Muscle of leg (tissue), 3 donors: ENCODE measurements at regions not wholly inside any gene's neighbourhood (a gene's known extent, or its start where the extent isn't known, plus 50 kb on each side); places are given as distances from the start of the nearest gene placed in this dataset.
A peak's percentile ranks its signal among the peaks of the same experiment; 100 is the strongest.

Experiments
- DNase-seq: peaks from one replicate; pipeline ENCODE4 v3.0.0; 2013
- H3K27ac ChIP-seq: one replicate; pipeline ENCODE4 v1.5.1; 2013; ENCODE audit warnings: mild to moderate bottlenecking, low read length, control low read depth
- H3K27me3 ChIP-seq: one replicate; pipeline ENCODE4 v1.6.1; 2013; ENCODE audit warnings: low read length; ENCODE audit not compliant: control insufficient read depth, insufficient read depth
- H3K36me3 ChIP-seq: one replicate; pipeline ENCODE4 v1.6.1; 2013; ENCODE audit warnings: low read length; ENCODE audit not compliant: control insufficient read depth, insufficient read depth
- H3K4me1 ChIP-seq: one replicate; pipeline ENCODE4 v1.6.1; 2013; ENCODE audit warnings: low read length; ENCODE audit not compliant: control insufficient read depth, insufficient read depth
- H3K4me3 ChIP-seq: one replicate; pipeline ENCODE4 v1.5.1; 2013; ENCODE audit warnings: low read length, control low read depth
- H3K9me3 ChIP-seq: replicated peaks from 2 replicates; pipeline ENCODE4 v1.6.1; 2013; ENCODE audit warnings: low read depth, low read length; ENCODE audit not compliant: control insufficient read depth
- WGBS: methylation state at CpG from one replicate; pipeline ENCODE4 v1.1.5; 2013; ENCODE audit warnings: missing lambda C conversion rate; ENCODE audit not compliant: insufficient coverage; 5-methylcytosine and 5-hydroxymethylcytosine counted together

DNA sequence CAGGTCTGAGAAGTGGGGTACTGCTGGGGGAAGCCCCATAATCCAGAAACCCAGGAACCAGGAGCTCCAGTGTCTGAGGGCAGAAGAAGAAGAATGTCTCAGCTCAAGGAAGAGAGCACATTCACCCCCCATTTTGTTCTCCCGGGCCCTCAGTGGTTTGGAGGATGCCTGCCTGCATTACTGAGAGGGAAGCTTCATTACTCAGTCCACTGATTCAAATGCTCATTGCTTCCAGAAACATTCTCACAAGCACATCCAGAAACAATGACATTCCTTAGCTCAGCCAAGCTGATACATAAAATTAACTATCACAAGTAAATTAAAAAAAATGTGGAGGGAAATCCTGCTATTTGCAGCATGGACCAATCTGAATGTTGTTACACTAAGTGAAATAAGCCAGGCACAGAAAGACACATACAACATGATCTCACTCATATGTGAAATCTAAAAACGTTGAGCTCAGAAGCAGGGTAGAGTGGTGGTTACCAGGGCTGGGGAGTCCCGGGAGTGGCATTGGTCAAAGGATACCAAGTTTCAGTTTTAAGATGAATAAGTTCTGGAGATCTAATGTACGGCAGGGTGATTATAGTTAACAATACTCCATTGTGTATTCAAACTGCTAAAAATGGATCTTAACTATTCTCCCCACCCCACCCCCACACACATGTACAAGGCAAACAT is 459.3 kb downstream of the GALR1 start:
- no peak for DNase-seq
- WGBS = no CpG with 5 or more reads among the region's 4 CpGs

DNA sequence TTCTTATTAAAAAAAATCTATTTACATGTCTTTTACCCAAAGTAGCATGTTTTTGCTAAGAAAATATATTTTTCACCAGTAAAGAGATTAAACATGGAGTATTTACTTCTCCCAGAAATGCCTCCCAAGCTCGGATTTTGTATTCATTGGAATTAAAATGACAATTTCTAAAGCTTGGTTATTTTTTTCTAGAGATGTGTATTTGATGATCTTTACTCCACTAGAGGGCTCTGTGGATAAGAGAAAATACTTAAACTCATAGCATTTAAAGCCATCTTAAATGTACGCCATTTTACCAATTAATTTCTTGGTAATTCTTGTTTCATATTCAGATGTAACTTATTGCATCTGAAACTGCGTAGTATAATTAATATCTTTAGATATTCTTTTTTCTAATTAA is 461.4 kb downstream of the GALR1 start:
- Histone ChIP-seq H3K36me3 (no peaks in the 10 kb centered on the region), H3K9me3 (no peaks in the 10 kb centered on the region), H3K4me3 (no peak overlapping the region), H3K27me3 (no peaks in the 10 kb centered on the region), H3K4me1 (no peaks in the 10 kb centered on the region), H3K27ac (no peak overlapping the region)
- no CpG with 5 or more reads among the region's 3 CpGs for WGBS
- peak; percentile 13 for DNase-seq

More for the DNA sequence above, 459.3 kb downstream of the GALR1 start:
- Histone ChIP-seq H3K27ac (no peak overlapping the region), H3K9me3 (no peaks in the 10 kb centered on the region), H3K36me3 (no peaks in the 10 kb centered on the region), H3K4me1 (no peaks in the 10 kb centered on the region), H3K4me3 (no peak overlapping the region), H3K27me3 (no peaks in the 10 kb centered on the region)

DNA sequence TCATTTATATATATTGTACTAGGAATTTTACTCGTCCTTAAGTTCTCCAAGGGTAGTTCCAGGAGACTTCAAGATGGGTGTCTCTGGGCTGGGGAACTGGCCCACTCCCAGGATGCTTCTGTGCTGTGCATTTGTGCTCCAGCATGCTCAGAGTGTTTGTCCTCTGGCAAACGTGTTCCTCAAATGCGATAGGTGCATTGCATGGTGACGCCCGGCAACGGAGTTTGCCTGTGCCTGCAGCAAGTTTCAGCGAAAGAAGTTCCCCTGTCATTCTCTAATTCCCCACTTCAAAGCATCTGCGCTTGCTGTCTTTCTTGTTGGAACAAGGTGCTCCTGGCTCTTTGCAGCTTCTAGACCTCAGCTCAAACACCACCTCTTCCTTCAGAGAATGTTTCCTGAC is 465.1 kb downstream of the GALR1 start:
- no peaks in the 10 kb centered on the region for H3K27me3 ChIP-seq
- H3K4me3 ChIP-seq = no peak overlapping the region
- H3K36me3 ChIP-seq = no peaks in the 10 kb centered on the region
- H3K4me1 ChIP-seq = no peaks in the 10 kb centered on the region
- WGBS = 79% methylated on average over 7 of the region's 8 CpGs
- DNase-seq = no peak
- no peak overlapping the region for H3K27ac ChIP-seq
- H3K9me3 ChIP-seq = no peaks in the 10 kb centered on the region

DNA sequence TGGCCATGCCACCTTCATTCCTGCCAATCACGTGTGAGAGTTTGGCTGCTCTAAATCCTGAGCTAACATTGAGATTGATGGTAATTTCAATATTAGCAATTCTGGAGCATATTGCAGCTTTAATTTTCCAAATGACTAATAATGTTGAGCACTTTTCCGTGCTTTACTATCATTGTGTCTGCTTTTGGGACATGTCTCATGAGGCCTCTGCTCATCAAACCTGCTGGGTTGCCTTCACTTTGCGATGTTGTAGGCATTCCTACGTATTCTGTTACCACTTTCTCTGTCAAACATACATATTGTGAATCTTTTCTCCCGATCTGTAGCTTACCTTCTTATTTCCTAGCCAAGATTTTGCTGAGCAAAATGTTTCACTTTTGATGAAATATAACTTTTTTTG is 466.6 kb downstream of the GALR1 start:
- Histone ChIP-seq H3K9me3 (no peaks in the 10 kb centered on the region), H3K27ac (no peak overlapping the region), H3K36me3 (no peaks in the 10 kb centered on the region), H3K27me3 (no peaks in the 10 kb centered on the region), H3K4me3 (no peak overlapping the region), H3K4me1 (no peaks in the 10 kb centered on the region)
- 81% methylated on average over 3 of the region's 5 CpGs for WGBS
- DNase-seq = no peak

DNA sequence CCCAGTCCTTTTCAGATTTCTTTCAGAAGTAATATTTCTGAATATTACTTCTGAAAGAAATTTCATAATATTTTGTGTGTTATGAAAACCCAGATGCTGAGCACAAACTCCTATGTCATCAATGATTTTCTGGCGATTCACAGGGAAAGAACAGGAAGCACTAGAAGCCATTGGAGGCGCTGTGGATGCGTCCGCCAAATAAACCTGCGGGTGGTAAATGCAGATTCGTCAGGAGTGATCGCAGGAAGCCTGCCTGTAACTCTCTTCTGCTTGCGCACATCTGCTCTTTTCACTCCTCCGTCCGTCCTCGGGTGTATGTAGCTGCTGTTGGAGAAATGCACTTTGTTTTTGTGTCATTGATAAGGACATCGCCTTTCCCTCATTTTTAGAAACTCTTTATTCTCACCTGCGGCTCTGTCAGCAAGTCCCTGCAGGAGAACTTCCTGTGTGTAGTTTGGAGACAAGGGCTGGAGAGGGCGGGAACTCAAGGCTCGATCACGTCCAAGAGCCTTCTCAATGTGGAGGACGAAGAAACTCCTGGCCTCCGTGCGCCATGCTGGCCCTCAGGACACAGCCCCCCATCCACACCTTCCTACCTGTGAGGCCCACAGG is 483.8 kb downstream of the GALR1 start:
- Histone ChIP-seq H3K27ac (no peak overlapping the region), H3K4me3 (no peak overlapping the region), H3K36me3 (no peaks in the 10 kb centered on the region), H3K9me3 (no peaks in the 10 kb centered on the region), H3K4me1 (no peaks in the 10 kb centered on the region), H3K27me3 (peaks cover 2% of the 10 kb centered on the region)
- no peak for DNase-seq
- WGBS = 82% methylated on average over 13 of the region's 19 CpGs

DNA sequence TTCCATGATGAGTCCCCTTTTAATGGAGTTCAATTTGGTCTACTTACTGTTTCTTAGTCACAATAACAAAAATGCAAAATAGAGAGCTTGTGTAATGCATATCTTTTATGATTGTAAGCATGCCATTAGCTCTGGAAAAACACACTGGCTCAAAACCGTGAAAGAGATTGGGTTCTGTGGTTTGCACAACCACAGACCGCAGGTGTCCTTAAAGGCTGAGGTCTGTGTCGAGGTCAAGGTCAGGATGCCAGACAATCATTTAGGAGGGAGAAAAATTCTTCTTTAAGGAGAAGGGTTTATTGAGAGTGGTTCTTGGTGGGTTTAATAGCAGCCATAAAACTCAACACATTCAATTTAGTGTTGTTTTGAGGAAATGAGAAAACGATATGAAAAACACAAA is 487.2 kb downstream of the GALR1 start:
- Histone ChIP-seq H3K27ac (no peak overlapping the region), H3K4me1 (no peaks in the 10 kb centered on the region), H3K4me3 (no peak overlapping the region), H3K9me3 (no peaks in the 10 kb centered on the region), H3K36me3 (no peaks in the 10 kb centered on the region), H3K27me3 (peaks cover 2% of the 10 kb centered on the region)
- no peak for DNase-seq
- WGBS = no CpG with 5 or more reads among the region's 4 CpGs

DNA sequence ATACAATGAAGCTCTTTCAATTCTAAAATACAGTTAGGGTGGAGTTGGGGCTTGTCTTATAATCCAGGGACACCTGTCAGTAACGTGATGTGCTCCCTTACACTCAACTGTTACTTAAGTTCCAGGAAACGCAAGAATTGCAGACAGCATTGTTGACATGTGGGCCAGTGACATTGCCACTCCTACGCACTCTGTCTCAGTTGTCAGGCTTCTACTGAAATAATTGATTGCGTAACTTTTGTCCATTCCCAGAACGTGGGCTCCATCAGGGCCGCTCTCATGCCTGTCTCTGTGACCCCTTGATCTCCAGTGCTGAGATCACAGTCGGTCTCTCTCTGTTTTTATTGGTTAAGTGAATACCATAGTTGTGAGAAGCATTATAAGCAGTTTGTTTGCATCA is 487.8 kb downstream of the GALR1 start:
- DNase-seq = no peak
- Histone ChIP-seq H3K27me3 (peaks cover 2% of the 10 kb centered on the region), H3K36me3 (no peaks in the 10 kb centered on the region), H3K27ac (no peak overlapping the region), H3K4me3 (no peak overlapping the region), H3K4me1 (no peaks in the 10 kb centered on the region), H3K9me3 (no peaks in the 10 kb centered on the region)
- 53% methylated on average over 5 of the region's 7 CpGs for WGBS

DNA sequence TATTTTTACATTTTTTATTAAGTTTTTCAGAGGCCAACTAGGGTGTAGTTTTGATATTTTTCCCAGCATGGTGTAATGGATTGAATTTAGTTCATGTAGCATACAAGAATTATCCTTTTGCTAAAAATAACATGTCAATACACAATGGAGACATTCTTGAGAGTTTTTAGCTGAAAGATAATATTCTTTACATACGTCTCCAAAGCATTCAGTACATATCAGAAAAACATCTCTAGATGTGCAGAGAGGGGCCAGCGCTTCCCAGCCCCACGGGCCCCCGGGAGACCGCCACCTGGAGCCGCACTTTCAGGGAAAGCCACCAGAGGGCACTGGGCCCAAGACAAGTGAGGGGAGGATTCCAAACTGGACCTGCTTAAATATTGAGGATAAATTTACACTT is 499.4 kb downstream of the GALR1 start:
- no CpG with 5 or more reads among the region's 6 CpGs for WGBS
- no peaks in the 10 kb centered on the region for H3K27me3 ChIP-seq
- no peak overlapping the region for H3K4me3 ChIP-seq
- DNase-seq = peak; percentile 90
- H3K27ac ChIP-seq = peak overlapping the region; percentile 35
- H3K4me1 ChIP-seq = peaks cover 7% of the 10 kb centered on the region
- H3K9me3 ChIP-seq = no peaks in the 10 kb centered on the region
- no peaks in the 10 kb centered on the region for H3K36me3 ChIP-seq

DNA sequence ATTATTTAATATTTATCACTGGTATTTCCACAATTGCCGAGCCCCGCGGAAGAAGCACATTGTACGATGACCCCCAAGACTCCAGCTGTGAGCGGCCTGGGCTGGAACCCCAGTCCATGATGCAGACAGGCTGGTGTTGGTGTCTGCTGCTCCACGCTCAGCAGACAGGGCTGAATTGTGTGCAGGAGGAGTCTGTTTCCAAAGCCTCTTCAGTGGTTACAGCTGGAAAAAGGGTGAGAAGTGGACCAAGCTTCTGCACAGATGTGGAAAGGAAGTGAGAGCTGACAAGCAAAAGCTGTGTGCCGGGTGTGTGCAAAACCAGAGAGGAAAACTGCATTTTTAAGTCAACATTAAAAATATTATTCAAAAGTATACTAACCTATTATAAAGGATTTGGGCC is 500.4 kb downstream of the GALR1 start:
- H3K36me3 ChIP-seq = no peaks in the 10 kb centered on the region
- peaks cover 7% of the 10 kb centered on the region for H3K4me1 ChIP-seq
- 70% methylated on average over 2 of the region's 7 CpGs for WGBS
- H3K9me3 ChIP-seq = no peaks in the 10 kb centered on the region
- DNase-seq = peak; percentile 34
- H3K27ac ChIP-seq = no peak overlapping the region
- no peak overlapping the region for H3K4me3 ChIP-seq
- H3K27me3 ChIP-seq = no peaks in the 10 kb centered on the region

DNA sequence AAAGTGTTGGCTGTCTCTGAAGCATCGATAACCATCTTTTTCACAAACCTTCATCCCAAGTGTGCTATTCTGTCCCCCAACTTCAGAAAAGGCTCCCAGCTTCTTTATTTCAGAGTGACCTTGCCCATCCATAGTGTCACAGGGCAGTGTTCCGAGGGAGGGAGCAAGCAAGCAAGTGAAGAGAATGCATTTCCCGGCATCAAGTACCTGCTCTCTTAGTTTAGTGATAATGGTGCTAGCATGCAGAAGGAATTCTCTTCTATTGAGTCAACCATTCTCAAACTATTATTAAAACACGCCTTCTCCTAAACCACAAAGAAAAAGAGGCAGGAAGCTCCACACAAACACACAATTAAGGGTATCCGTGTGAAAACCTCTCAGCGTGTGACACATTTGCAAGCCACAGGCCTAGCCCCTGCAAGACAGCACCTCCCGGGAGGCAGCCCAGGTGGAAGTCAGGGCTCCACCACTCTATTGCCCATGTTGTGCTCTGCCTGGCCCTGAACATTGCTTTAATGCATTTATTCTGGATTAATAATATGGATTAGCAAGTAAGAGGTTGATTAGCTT is 504.9 kb downstream of the GALR1 start:
- no peaks in the 10 kb centered on the region for H3K36me3 ChIP-seq
- H3K27ac ChIP-seq = no peak overlapping the region
- H3K4me3 ChIP-seq = no peak overlapping the region
- WGBS = 44% methylated on average over 3 of the region's 7 CpGs
- peaks cover 4% of the 10 kb centered on the region for H3K4me1 ChIP-seq
- H3K9me3 ChIP-seq = no peaks in the 10 kb centered on the region
- peaks cover 2% of the 10 kb centered on the region for H3K27me3 ChIP-seq
- DNase-seq = no peak
